Stromal cell of bone marrow (primary cell): ENCODE measurements at regions not wholly inside any gene's neighbourhood (a gene's known extent, or its start where the extent isn't known, plus 50 kb on each side); places are given as distances from the start of the nearest gene placed in this dataset.
"Not testable (repeated sequence)": the region's sequence is repeated elsewhere in the genome, so short reads cannot be mapped to it uniquely, and the experiment has no call there.

Experiments used
- DNase-seq: peaks from one replicate; pipeline ENCODE4 v3.0.0-alpha.2; 2012; ENCODE audit warnings: low read depth

- DNase-seq, result no peak
These were observed 110.1 kb downstream of the ERMARD start for GRCh38 chr6:169861431-169862042.

GRCh38 chr6:169859978-169860703, 108.7 kb downstream of the ERMARD start:
- DNase-seq, result no peak

- no peak for DNase-seq
These were observed 108.1 kb downstream of the ERMARD start for GRCh38 chr6:169859401-169859977.

GRCh38 chr6:169858935-169859351, 107.5 kb downstream of the ERMARD start:
- no peak for DNase-seq

GRCh38 chr6:169858293-169858934, 107.0 kb downstream of the ERMARD start:
- no peak for DNase-seq

- DNase-seq, result no peak
These were observed 106.2 kb downstream of the ERMARD start for GRCh38 chr6:169857343-169858292.

- not testable (repeated sequence) for DNase-seq
These were observed 105.3 kb downstream of the ERMARD start for GRCh38 chr6:169856442-169857342.

- DNase-seq, result no peak
These were observed 103.4 kb downstream of the ERMARD start for GRCh38 chr6:169854813-169855212.

GRCh38 chr6:169854083-169854725, 102.8 kb downstream of the ERMARD start:
- no peak for DNase-seq

- DNase-seq, result no peak
These were observed 102.0 kb downstream of the ERMARD start for GRCh38 chr6:169853196-169854082.

GRCh38 chr6:169852504-169853195, 101.2 kb downstream of the ERMARD start:
- no peak for DNase-seq

GRCh38 chr6:169851641-169852503, 100.5 kb downstream of the ERMARD start:
- DNase-seq, result no peak

GRCh38 chr6:169850746-169851145, 99.3 kb downstream of the ERMARD start:
- DNase-seq, result no peak

- no peak for DNase-seq
These were observed 98.7 kb downstream of the ERMARD start for GRCh38 chr6:169850154-169850553.

GRCh38 chr6:169849396-169849795, 98.0 kb downstream of the ERMARD start:
- no peak for DNase-seq

- no peak for DNase-seq
These were observed 97.5 kb downstream of the ERMARD start for GRCh38 chr6:169848946-169849345.

- DNase-seq, result no peak
These were observed 96.5 kb downstream of the ERMARD start for GRCh38 chr6:169847901-169848311.
